K562 (cell line): ENCODE measurements at regions not wholly inside any gene's neighbourhood (a gene's known extent, or its start where the extent isn't known, plus 50 kb on each side); places are given as distances from the start of the nearest gene placed in this dataset.

ENCODE experiments used
- AFF4 ChIP-seq: sonication (generic); formaldehyde crosslinking; IDR thresholded peaks from 2 replicates; pipeline ENCODE4 v1.8.0; 2023; ENCODE audit warnings: mild to moderate bottlenecking, missing genetic modification reagents
- BACH1 ChIP-seq: fragments of 200-800 bp; sonication (Bioruptor generic); IDR thresholded peaks from 2 replicates; pipeline ENCODE4 v1.6.1; 2016; ENCODE audit warnings: missing genetic modification characterization, missing compliant biosample characterization
- BRF1 ChIP-seq: IDR thresholded peaks from 3 replicates; pipeline ENCODE4 v1.6.1; 2011; ENCODE audit warnings: borderline replicate concordance, mild to moderate bottlenecking; ENCODE audit not compliant: insufficient read length; ENCODE audit errors: extremely low read depth
- C11orf30 ChIP-seq: fragments of 450-650 bp; IDR thresholded peaks from 2 replicates; pipeline ENCODE4 v1.6.1; 2016; ENCODE audit warnings: low read depth, mild to moderate bottlenecking
- E2F4 ChIP-seq: sonication (generic); formaldehyde crosslinking; IDR thresholded peaks from 2 replicates; pipeline ENCODE4 v1.8.0; 2022; ENCODE audit warnings: mild to moderate bottlenecking, low read depth, missing genetic modification reagents
- E2F6 ChIP-seq, 2 experiments: IDR thresholded peaks; 2 replicates each; pipeline ENCODE4 v1.6.1; 2011; ENCODE audit warnings: borderline replicate concordance in 1 of 2, control low read depth in 1 of 2, low read depth in 1 of 2, low read length in 1 of 2, mild to moderate bottlenecking in 1 of 2, mixed read lengths in 1 of 2, moderate library complexity in 1 of 2; ENCODE audit not compliant: insufficient read depth in 1 of 2, insufficient read length in 1 of 2, poor library complexity in 1 of 2, severe bottlenecking in 1 of 2; ENCODE audit errors: extremely low read depth in 1 of 2

GRCh38 chr13:110976785-110977184 is 61.9 kb upstream of the ANKRD10 start (continued):
- no peak for TF ChIP-seq AFF4 (CRISPR knock-in tag)
- TF ChIP-seq C11orf30, result peak; percentile 19; the same call in 1 of the 2 replicates
- no peak for TF ChIP-seq E2F4 (CRISPR knock-in tag)
- no peak for TF ChIP-seq E2F6 (IDR thresholded peaks at IDR 0.05; ENCODE audit: borderline replicate concordance in 1 of 2, extremely low read depth in 1 of 2, insufficient read depth in 1 of 2, insufficient read length in 1 of 2, low read depth in 1 of 2, low read length in 1 of 2, poor library complexity in 1 of 2, severe bottlenecking in 1 of 2)
- TF ChIP-seq BRF1, result no peak
- no peak for TF ChIP-seq BACH1 (tag)
